AG09309 (cell line): ENCODE measurements at regions not wholly inside any gene's neighbourhood (a gene's known extent, or its start where the extent isn't known, plus 50 kb on each side); places are given as distances from the start of the nearest gene placed in this dataset.

Experiments used
- DNase-seq: peaks from one replicate; pipeline ENCODE4 v3.0.0-alpha.2; 2010; ENCODE audit warnings: low read depth
- H3K4me3 ChIP-seq: 2 replicates; pipeline ENCODE4 v1.5.1; 2011; ENCODE audit warnings: mild to moderate bottlenecking, low read depth, low read length, moderate library complexity; ENCODE audit not compliant: control insufficient read depth
- CTCF ChIP-seq: IDR thresholded peaks from 2 replicates; pipeline ENCODE4 v1.5.1; 2011; ENCODE audit warnings: mild to moderate bottlenecking, low read depth, low read length, inconsistent platforms; ENCODE audit not compliant: insufficient read depth, control insufficient read depth; ENCODE audit errors: missing control alignments

GRCh38 chr4:176967586-176967985 lies 174.9 kb upstream of the VEGFC start:
- TF ChIP-seq CTCF = no peak
- DNase-seq = no peak

GRCh38 chr4:176968094-176968493 lies 175.4 kb upstream of the VEGFC start:
- no peak for TF ChIP-seq CTCF
- DNase-seq = no peak
- no peak overlapping the region for H3K4me3 ChIP-seq

More at GRCh38 chr4:176967586-176967985, 174.9 kb upstream of the VEGFC start:
- H3K4me3 ChIP-seq = no peak overlapping the region

- no peak for TF ChIP-seq CTCF
- no peak for DNase-seq
- no peak overlapping the region for H3K4me3 ChIP-seq
Measured at GRCh38 chr4:176969011-176969410, 176.3 kb upstream of the VEGFC start.

- TF ChIP-seq CTCF = no peak
- no peak overlapping the region for H3K4me3 ChIP-seq
- no peak for DNase-seq
Measured at GRCh38 chr4:176970853-176971252, 178.1 kb upstream of the VEGFC start.

- TF ChIP-seq CTCF = no peak
- DNase-seq = no peak
- H3K4me3 ChIP-seq = no peak overlapping the region
Measured at GRCh38 chr4:176971576-176972115, 178.9 kb upstream of the VEGFC start.

GRCh38 chr4:176979416-176979815 lies 186.7 kb upstream of the VEGFC start:
- no peak for TF ChIP-seq CTCF
- H3K4me3 ChIP-seq = no peak overlapping the region
- DNase-seq = no peak

GRCh38 chr4:176981074-176981473 lies 188.4 kb upstream of the VEGFC start:
- no peak overlapping the region for H3K4me3 ChIP-seq
- DNase-seq = no peak
- TF ChIP-seq CTCF = no peak
